Stimulated activated CD4-positive, alpha-beta T cell treated with anti-CD3 and anti-CD28 coated beads, Interleukin-15, amount 100 ng/mL, for 1 hour (primary cell): ENCODE measurements at regions not wholly inside any gene's neighbourhood (a gene's known extent, or its start where the extent isn't known, plus 50 kb on each side); places are given as distances from the start of the nearest gene placed in this dataset.

ENCODE experiments used
- DNase-seq, 2 donors: peaks; one replicate each; pipeline ENCODE4 v3.0.0-alpha.2; 2020; ENCODE audit warnings: low read depth in 1 of 2, low spot score in 1 of 2

DNA sequence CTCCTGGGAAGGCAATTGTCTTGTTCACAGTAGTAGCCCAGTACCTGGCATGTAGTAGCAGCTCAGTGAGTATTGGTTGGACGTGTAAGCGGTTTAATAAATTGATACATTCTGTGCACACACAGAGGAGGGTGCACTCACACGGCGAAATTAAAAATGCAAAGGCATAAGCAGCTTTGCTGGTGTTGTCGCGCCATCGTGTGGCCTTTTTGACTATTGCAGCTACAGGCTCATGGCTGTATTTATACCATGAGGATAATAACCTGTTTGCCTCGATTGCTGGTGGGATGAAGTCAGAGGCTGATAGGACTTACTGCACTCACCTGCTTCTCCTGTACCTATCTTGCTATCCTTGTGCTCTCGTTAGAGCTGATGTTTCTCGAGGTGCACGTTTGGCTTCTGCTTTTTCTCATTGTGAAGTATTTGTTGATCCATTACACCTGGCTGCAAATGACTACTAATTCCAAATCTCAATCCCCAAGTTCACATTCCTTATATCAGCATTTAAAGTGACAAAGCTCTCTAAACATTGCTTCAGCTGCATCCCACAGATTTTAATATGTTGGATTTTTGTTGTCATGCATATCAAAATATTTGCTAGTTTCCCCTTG is 61.5 kb downstream of the TBXT start:
- DNase-seq: peak; percentile 23 to 49

DNA sequence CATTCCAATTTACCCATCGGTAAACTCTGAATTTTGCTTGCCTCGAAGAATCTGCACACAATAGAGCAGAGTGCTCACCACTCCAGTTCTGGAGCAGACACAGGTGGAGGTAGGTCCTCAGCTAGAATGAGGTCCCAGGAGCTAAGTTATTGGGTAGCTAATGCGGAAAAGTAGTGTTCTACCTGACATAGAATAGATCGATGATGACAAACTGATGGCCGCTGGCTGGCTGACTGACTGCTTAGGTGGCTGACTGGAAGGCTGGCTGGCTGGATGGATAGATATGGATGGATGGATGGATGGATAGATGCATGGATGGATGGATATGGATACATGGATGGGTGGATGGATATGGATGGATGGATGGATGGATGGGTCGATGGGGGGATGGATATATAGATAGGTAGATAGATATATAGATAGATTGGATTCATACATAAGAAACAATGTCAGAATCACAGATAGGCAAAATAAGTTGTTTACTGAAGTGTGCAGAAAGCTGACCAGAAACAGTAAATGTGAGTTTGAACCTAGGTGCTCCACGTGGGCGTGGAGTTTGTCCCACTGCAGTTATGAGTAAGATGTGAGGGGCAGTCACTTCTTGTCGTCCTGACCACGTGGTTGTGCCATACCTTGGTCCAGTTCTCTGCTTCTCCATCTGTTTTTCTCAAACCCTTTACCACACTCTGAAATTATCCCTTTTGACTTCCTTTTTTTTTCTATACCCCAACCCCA is 62.1 kb downstream of the TBXT start:
- DNase-seq: no peak

DNA sequence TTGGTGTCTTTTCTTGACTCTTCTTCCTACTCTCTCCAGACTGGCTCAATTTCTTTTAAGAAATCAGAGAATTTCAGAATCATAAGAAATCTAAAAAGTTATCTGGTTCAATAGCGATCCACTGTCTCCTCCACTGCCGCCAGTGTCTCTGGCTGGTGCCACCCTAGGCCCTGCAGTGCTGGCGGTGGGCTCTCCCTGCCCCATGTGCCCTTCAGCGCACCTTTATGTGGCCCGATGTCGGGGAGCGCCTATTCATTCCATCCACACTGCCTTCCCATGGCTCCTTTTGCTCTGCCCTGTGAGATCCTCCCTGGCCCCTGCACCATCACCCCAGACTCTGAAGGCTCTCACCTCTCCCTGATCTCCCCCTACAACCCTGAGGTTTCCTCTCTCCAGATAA is 62.8 kb downstream of the TBXT start:
- no peak for DNase-seq

DNA sequence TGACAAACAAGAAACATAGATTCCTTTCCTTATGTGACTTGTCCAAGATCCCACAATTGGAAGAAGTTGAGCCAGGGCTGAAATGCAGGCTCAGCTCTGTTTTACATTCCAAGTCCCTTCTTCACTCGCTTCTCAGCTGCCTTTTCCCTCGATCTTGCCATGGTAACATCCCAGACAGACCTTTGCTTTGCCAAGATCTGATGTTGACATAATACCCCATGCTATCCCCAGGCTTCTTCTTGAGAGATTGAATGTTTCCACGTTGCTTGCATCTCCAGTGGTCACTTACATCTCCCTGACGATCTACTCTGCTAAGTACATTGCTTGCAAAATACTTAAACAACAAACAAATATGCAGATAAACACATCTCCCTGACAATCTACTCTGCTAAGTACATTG is 63.5 kb downstream of the TBXT start:
- DNase-seq: no peak

DNA sequence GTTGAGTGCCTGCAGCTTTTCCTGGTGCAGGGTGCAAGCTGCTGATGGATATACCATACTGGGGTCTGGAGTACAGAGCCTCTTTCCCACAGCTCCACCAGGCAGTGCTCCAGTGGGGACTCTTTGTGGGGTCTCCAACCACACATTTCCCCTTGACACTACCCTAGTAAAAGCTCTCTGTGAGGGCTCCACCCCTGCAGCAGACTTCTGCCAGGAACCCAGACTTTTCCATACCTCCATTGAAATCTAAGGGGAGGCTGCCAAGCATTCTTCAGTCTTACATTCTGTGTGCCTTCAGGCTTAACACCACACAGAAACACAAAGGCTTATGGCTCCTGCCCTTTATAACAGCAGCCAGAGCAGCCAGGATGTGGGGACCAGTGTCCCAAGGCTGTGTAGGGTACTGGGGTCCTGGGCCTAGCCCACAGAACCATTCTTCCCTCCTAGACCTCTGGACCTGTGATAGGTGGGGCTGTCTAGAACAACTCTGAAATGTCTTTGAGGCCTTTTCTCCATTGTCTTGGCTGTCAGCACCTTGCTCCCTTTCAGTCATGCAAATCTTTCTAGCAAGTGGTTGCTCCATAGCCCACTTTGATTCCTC is 65.7 kb downstream of the TBXT start:
- DNase-seq: no peak

DNA sequence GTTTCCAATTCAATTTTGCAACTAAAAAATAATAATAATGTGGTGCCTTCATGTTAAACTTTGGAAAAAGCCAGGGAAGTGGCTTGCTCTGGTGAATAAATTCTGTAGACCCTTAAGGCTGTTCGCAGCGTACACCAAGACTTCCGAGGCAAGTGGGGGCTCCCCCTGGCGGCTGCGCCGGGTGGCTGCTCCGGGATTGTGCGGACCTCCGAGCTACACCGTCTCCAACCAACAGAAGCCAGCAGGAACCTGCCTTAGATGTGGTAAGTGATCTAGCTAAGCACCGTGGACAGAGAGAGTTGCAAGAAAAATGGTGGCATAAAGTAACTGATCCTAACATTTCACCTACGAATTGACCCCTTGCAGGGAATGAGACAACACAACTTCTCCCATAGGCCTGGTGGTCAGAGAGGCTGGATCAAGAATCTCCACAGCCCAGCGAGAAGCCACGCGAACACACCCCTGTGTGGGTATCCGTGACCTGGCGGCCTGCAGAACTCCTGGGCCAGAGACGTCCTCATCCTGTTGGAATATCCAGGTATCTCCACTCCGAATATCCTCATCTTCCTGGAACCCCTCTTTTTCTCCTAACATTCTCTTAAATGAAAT is 69.6 kb downstream of the TBXT start:
- peak; percentile 11 to 46 for DNase-seq

DNA sequence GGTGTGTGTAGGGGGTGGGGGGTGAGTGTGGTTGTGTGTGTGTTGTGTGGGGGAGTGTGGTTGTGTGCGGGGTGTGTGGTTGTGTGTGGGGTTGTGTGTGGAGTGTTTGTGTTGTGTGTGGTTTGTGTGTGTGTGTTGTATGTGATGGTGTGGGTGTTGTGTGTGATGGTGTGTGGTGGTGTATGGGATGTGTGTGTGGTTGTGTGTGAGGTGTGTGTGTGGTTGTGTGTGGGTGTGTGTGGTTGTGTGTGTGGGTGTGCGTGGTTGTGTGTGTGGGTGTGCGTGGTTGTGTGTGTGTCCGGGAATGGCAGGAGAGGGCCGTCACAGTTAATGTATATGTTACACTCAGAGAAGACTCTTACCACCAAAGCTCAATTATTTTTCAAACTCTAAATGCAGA is 79.8 kb downstream of the TBXT start:
- no peak for DNase-seq

DNA sequence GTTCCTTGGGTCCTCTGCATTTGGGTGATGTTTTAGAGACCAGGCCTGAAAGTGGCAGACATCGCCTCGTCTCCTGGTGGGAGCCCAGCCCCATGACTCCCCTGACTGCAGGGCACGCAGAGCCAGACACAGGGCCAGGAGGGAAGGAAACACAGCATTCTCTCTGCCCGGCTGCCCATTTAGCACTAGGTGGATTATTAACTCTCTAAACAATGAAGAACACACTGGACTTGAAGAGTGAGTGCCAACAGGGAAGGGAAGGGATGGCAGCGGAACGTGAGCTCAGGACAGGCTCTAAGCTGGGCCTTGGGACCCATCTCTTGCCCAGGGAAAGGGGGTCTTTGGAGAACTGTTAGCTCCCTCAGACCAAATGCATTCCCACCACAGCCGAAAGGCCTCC is 80.4 kb downstream of the TBXT start:
- no peak for DNase-seq

DNA sequence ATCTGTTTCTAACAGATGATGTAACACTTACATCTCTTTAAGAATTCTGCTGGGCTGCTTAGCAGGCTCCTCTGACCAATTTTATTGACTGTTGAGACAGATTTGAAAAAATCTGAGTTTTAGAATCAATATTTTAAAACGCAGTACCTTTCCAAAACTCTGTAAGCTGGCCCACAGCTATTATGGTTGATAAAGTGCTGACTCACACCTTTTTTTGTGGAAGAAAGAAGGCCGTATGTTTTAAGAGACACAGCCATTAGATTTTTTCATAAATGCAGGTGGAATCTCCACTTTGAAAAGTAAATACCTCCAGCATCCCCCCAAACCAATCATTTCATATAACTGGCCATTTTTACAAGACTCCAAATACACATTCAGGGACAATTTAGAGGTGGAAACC is 82.2 kb downstream of the TBXT start:
- DNase-seq: no peak

DNA sequence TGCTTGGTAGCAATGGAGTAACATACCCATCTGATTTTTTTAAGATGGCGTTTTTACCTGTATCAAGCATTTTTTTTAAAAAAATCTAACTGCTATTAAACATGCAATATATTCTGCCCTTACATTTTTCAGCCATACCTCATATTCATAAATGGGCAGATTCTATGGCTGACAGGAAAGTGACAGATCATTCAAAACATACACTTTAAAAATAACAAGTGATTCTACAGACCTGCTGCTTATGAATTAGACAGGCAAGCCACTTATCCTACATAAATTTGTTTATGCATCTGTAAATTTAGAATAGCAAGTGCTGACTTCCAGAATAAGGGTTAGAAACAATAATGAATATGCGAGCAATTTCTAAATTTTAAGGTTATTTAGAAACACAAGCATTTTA is 82.7 kb downstream of the TBXT start:
- no peak for DNase-seq

DNA sequence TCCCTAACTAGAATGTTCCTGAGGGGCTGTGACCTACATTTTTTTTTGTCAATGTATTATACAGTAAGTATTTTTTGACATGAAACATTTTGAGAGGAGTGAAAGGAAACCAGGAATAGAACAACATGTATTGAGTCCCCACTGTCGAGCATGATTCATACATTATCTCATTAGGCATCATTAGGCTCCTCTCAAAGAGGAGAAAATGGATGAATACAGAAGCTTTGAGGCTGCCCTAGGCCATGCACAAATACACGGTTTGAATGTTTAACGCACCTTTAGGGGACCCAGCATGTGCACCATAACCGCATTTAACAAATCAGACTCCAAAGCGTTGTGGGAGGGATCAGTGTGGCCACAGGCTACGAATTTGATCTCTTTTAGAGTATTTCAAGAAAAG is 87.8 kb downstream of the TBXT start:
- DNase-seq: no peak

DNA sequence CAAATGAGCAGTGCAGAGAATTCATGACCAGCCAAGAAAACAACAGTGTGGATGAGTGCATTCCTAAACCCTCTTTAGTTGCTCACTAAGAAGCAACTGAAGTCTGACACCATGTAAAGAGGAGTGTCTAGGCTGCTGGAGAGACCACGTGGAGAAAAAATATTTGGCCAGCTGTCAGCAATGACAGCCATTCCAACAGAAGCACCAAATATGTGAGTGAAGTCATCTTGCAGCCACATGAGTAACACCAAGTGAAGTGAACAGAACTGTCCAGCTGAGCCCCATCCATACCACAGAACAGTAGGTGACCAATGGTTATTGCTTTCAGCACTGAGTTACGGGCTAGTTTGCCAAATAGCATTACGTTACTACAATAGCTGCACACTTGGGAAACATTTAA is 89.4 kb downstream of the TBXT start:
- no peak for DNase-seq

DNA sequence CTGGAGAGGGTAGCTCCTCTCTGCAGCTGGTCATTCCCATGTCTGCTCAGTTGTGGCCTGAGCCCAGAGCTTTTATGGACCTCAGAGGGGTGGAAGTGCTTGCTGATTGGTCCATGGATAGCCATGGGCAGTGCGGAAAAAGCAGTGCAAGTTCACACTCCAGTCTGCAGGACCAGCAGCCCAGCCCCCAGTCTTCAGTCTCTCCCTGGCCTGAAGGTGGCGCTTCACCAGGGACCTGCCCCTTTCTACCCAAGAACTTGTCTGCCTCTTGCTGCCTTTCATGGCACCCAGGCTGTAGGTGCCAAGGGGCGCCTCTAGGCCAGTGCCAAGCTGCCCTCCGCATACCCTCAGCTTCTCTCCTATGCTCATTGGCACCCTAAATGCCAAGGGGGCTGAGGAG is 91.0 kb downstream of the TBXT start:
- DNase-seq: no peak

DNA sequence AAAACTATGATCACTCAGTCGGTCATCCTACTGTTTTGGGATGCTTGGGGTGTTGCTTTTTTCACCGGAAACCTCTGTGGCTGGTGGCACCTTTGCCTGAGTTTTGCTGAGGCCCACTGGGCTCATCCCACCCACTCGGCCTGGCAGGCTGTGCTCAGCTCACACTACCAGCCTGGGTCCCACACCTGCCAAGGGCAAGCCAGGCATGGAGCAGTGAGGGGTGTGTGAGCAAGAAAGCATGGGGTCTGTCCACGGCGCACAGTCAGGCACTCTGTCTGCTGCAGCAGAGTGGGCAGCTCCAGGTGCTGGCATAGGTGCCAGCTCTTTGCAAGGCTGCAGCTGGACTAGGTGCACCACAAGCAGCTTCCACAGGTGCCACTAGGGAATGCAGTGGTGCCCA is 91.7 kb downstream of the TBXT start:
- no peak for DNase-seq

DNA sequence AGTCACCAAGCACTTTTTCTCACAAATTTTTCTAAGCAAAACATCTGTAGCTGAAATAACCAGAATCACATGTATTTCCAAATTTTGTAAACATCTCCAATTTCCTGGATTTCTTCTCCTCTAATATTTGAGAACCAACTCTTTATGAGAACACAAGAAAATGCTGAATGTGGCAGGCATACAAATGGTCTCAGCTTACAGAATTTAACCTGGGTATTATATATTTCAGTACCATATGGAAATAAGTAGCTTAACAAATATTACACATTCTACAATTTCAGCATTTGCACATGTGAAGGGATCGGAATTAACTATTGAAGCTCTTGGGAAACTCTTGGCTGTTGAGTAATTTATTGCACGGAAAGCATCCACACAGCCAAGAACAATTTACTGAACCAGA is 92.5 kb downstream of the TBXT start:
- no peak for DNase-seq

DNA sequence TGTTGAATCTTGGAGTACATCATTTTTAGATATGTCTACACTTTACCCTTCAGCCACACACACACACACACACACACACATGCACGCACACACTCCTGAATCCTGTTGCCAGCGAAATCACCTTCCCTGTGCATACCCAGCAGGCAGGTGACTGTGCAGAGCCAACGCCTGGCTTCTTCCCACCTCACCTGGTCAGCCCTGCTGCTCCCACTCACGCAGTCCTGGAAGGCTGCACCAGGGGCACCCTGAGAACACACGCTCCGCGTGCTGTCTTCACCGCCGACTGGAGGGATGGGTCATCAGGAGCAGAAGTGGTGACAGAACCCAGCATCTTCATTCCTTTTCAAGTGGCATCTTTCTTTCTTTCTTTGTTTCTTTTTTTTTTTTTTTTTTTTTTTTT is 94.6 kb downstream of the TBXT start:
- no peak for DNase-seq

DNA sequence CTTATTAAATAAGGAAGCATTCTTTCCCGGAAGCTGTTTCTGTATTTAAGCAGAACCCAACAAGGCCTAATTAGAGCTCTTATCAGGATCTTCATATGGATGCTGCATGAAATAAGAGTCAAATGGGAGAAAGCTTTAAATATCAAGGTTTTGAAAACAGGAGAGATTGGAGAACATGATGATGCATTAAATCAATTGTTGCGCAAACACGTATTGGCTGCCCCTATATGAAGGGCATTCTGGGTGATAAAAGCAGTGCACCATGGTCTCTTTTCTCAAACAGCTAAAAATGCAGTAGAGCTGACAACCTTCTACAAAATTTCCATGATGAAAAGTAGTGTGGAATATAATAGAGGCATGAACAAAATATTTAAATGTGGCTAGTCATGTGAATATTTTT is 98.9 kb downstream of the TBXT start:
- no peak for DNase-seq

DNA sequence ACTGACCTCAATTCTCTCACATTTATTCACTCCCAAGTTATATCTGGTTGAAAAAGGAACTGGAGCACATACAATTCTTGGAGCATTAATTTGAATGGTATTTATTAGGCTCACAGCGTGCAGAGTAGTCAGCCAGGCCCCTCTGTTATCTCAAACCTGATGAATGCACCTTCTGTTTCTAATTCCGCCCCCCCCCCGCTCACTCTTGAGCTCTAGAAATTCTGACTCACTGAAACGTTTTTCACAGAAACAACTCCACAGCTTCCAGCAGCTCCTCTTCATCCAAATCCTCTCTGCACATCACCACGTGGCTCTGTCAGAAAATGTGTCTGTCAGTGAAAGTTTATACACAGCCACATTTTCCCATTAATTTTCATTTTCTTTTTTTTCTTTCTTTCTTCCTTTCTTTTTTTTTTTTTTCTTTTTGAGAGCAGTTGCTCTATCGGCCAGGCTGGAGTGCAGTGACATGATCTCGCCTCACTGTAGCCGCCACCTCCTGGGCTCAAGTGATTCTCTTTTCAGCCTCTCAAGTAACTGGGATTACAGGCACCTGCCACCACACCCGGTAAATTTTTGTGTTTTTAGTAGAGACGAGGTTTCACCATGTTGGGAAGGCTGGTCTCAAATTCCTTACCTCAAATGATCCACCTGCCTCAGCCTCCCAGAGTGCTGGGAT is 109.4 kb downstream of the TBXT start:
- DNase-seq: no peak

DNA sequence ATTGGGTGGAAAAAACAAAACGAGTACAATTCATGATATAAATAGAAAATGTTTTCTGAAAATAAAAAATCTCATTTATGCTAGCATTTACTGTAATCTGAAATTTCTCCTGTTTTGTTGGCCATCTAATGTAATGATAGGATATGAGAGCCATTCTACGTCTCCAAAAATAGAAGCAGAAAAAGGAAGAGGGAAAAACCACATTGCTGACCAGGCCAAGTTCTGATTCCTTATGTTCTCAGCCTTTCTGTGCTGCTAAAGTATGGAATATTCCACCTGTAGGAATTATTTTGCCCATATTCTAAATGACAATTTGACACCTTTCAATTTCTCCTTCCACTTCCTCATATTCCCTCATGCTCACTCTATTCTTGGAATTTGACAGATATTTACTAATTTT is 110.2 kb downstream of the TBXT start:
- no peak for DNase-seq

DNA sequence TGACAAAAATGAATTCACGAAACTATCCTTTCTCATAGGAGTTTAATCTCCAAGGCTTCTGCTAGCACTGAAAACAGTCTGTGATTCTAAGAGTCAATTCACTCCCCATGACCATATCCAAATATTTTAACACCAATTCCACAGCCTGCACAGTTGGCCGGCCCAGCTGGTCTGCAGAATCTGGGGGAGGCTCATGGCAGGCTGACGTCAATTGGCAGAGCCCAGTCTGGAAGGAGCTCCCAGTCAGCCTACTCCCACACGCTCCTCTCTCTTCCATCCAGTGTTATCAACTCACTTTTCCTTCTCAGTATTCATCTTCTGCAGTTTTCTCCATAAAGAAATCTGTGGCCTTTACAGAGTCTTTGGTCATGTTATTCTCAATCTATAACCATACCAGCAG is 111.0 kb downstream of the TBXT start:
- no peak for DNase-seq

DNA sequence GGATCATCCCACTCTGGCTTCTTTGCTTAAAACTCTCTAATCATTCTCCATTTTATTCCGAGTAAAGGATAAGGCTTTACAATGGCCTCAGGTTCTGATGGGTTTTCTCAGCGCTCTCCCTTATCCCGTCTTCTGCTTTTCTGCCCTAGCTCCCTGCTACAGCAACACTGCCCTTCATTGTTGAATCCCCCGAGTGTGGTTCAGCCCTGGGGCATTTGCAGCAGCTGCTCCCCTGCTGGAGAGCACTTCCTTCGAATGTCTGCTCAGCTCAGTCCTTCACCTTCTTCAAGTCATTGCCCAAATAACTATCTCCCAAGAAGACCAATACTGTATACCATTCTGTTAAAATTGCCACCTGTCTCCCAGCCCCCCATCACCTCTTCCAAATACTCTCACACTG is 111.8 kb downstream of the TBXT start:
- no peak for DNase-seq

DNA sequence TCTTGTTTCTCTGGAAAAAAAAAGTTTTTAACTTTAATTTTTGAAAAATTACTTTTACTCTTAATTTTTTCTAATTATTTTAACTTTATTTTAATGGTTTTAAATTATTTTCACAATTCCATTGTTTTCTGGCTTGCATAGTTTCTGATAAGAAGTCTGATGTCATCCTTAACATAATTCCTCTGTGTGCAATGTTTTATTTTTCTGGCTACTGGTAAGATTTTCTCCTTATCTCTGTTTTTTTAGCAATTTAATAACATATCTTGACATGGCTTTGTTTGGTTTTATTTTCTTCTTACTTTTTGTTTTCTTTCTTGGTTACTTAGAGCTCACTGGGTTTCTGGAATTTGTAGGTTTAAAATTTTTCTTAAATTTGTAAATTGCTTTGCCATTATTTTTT is 114.8 kb downstream of the TBXT start:
- no peak for DNase-seq
